ENCODE measurements at regions not wholly inside any gene's neighbourhood (a gene's known extent, or its start where the extent isn't known, plus 50 kb on each side); places are given as distances from the start of the nearest gene placed in this dataset.
"Not testable (repeated sequence)": the region's sequence is repeated elsewhere in the genome, so short reads cannot be mapped to it uniquely, and the experiment has no call there.

DNA sequence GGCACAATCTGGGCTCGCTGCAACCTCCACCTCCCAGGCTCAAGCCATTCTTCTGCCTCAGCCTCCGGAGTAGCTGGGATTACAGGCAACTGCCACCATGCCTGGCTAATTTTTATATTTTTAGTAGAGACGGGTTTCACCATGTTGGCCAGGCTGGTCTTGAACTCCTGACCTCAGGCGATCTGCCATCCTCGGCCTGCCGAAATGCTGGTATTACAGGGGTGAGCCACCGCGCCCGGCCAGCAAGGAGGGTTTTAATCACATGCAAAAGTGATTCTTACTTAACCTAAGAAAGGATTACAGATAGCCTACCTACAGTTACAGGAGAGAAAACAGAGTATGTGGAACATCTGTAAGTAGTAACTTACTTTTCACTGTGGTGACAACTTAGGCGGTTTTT, 163.4 kb downstream of the VGLL3 start:
- DNase-seq (ENCODE audit: low spot score); intact Hi-C loops (cut with micrococcal nuclease); H3K27me3 Mint-ChIP-seq (ENCODE audit: low read depth); H3K4me3 Mint-ChIP-seq (ENCODE audit: low read depth); H3K36me3 Mint-ChIP-seq (ENCODE audit: low read depth); H3K4me1 Mint-ChIP-seq (ENCODE audit: low read depth); H3K27ac Mint-ChIP-seq; H3K9me3 Mint-ChIP-seq: not testable (repeated sequence)

- no peak for DNase-seq (ENCODE audit: low spot score)
- Mint-ChIP-seq H3K9me3 (peaks cover 3% of the 10 kb centered on the region), H3K27me3 (ENCODE audit: low read depth) (no peaks in the 10 kb centered on the region), H3K4me1 (ENCODE audit: low read depth) (no peaks in the 10 kb centered on the region), H3K27ac (no peak overlapping the region), H3K36me3 (ENCODE audit: low read depth) (no peaks in the 10 kb centered on the region), H3K4me3 (ENCODE audit: low read depth) (no peak overlapping the region)
- intact Hi-C loops (cut with micrococcal nuclease) = no loop called here
Observed at GRCh38 chr3:86826292-86826691, 164.7 kb downstream of the VGLL3 start.

DNA sequence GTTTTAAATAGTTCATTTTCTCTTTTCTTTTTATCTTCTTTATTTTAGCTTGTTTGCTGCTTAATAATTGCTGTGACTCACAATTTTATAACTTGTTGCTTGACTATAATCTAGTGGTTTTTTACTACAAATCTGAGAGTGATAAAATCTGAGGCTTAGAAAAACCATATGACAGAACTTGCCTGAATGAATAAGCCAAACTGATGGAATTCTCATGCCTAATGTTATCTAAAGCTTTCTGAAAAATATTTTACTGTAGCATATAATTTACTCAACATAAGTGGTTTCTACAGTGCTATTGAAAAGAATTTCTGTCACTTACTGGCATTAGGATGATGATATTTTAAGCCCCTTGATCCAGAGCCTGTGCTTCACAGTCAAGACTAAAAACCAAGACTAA, 175.1 kb downstream of the VGLL3 start:
- no peak overlapping the region for H3K4me3 Mint-ChIP-seq (ENCODE audit: low read depth)
- intact Hi-C loops (cut with micrococcal nuclease) = no loop called here
- no peak for DNase-seq (ENCODE audit: low spot score)
- no peaks in the 10 kb centered on the region for H3K4me1 Mint-ChIP-seq (ENCODE audit: low read depth)
- no peaks in the 10 kb centered on the region for H3K27me3 Mint-ChIP-seq (ENCODE audit: low read depth)
- no peaks in the 10 kb centered on the region for H3K36me3 Mint-ChIP-seq (ENCODE audit: low read depth)
- H3K27ac Mint-ChIP-seq = no peak overlapping the region
- H3K9me3 Mint-ChIP-seq = peaks cover 3% of the 10 kb centered on the region

DNA sequence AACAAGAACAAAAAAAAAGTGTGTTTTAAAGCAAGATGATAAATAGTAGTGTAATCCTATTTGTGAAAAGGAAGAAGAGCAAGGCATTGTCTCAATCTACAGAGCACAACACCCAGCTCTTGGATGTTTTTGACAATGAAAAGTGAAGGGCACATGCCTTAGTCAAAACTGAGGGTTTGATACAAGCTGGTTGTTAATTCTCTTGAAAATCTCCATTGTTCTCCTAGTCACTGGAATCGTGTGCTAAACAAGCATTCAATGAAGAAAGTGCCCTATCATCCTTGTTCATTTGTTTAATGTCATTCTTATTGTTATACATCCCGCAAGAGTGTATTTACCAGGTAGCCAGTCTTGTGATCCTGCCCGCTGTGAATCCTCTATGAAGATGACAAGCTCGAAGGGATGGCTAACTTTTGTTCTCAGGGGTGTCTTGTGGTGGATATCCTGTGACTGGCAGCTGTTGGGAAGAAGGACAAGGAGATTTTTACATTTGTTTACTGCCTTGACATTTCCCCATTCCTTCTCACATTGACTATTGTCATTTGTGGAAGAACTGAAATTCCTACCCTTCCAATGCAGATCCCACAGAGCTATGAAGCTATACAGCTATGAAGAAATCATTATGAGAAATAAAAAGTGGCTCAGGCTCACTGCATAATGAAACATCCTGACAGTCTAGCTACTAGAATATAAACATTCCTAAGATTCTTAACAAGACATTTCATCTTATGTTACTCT, 175.9 kb downstream of the VGLL3 start:
- DNase-seq (ENCODE audit: low spot score) = no peak
- intact Hi-C loops (cut with micrococcal nuclease) = no loop called here
- H3K27ac Mint-ChIP-seq = no peak overlapping the region
- no peaks in the 10 kb centered on the region for H3K36me3 Mint-ChIP-seq (ENCODE audit: low read depth)
- no peaks in the 10 kb centered on the region for H3K27me3 Mint-ChIP-seq (ENCODE audit: low read depth)
- H3K4me1 Mint-ChIP-seq (ENCODE audit: low read depth) = no peaks in the 10 kb centered on the region
- peaks cover 3% of the 10 kb centered on the region for H3K9me3 Mint-ChIP-seq
- H3K4me3 Mint-ChIP-seq (ENCODE audit: low read depth) = no peak overlapping the region

- intact Hi-C loops (cut with micrococcal nuclease) = no loop called here
- H3K36me3 Mint-ChIP-seq (ENCODE audit: low read depth) = no peaks in the 10 kb centered on the region
- H3K4me1 Mint-ChIP-seq (ENCODE audit: low read depth) = no peaks in the 10 kb centered on the region
- no peak overlapping the region for H3K27ac Mint-ChIP-seq
- DNase-seq (ENCODE audit: low spot score) = no peak
- H3K9me3 Mint-ChIP-seq = peaks cover 3% of the 10 kb centered on the region
- no peak overlapping the region for H3K4me3 Mint-ChIP-seq (ENCODE audit: low read depth)
- H3K27me3 Mint-ChIP-seq (ENCODE audit: low read depth) = no peaks in the 10 kb centered on the region
Observed at GRCh38 chr3:86814321-86814720, 176.6 kb downstream of the VGLL3 start.

- Mint-ChIP-seq H3K27me3 (ENCODE audit: low read depth) (no peaks in the 10 kb centered on the region), H3K36me3 (ENCODE audit: low read depth) (no peaks in the 10 kb centered on the region), H3K4me3 (ENCODE audit: low read depth) (no peak overlapping the region), H3K4me1 (ENCODE audit: low read depth) (no peaks in the 10 kb centered on the region), H3K27ac (no peak overlapping the region), H3K9me3 (peaks cover 4% of the 10 kb centered on the region)
- DNase-seq (ENCODE audit: low spot score) = no peak
- intact Hi-C loops (cut with micrococcal nuclease) = no loop called here
Observed at GRCh38 chr3:86801921-86802320, 189.0 kb downstream of the VGLL3 start.

DNA sequence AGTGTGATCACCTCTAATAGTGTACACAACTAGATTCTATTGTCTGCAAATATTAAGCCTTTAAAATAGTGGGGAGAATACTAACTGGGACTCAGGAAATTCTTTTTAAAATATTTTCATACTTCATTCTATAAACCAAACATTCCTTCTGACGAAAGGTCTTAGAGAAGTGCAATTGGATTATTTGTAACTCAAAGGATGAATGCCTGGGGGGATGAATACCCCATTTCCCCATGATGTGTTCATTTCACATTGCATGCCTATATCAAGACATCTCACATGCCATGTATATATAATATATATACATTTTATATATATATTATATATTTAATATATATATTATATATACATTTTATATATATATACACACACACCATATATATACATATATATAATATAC, 189.9 kb downstream of the VGLL3 start:
- intact Hi-C loops (cut with micrococcal nuclease) = no loop called here
- Mint-ChIP-seq H3K27ac (no peak overlapping the region), H3K9me3 (peaks cover 4% of the 10 kb centered on the region)

GRCh38 chr3:86800116-86800515, 190.8 kb downstream of the VGLL3 start:
- intact Hi-C loops (cut with micrococcal nuclease) = no loop called here
- no peak overlapping the region for H3K27ac Mint-ChIP-seq
- H3K27me3 Mint-ChIP-seq (ENCODE audit: low read depth) = no peaks in the 10 kb centered on the region
- no peak overlapping the region for H3K4me3 Mint-ChIP-seq (ENCODE audit: low read depth)
- H3K36me3 Mint-ChIP-seq (ENCODE audit: low read depth) = no peaks in the 10 kb centered on the region
- no peaks in the 10 kb centered on the region for H3K9me3 Mint-ChIP-seq
- H3K4me1 Mint-ChIP-seq (ENCODE audit: low read depth) = no peaks in the 10 kb centered on the region
- no peak for DNase-seq (ENCODE audit: low spot score)

More for the DNA sequence above, 189.9 kb downstream of the VGLL3 start:
- H3K27me3 Mint-ChIP-seq (ENCODE audit: low read depth) = no peaks in the 10 kb centered on the region
- H3K4me3 Mint-ChIP-seq (ENCODE audit: low read depth) = no peak overlapping the region
- no peak for DNase-seq (ENCODE audit: low spot score)
- H3K4me1 Mint-ChIP-seq (ENCODE audit: low read depth) = no peaks in the 10 kb centered on the region
- no peaks in the 10 kb centered on the region for H3K36me3 Mint-ChIP-seq (ENCODE audit: low read depth)

GRCh38 chr3:86797946-86798345, 193.0 kb downstream of the VGLL3 start:
- Mint-ChIP-seq H3K4me3 (ENCODE audit: low read depth) (no peak overlapping the region), H3K4me1 (ENCODE audit: low read depth) (no peaks in the 10 kb centered on the region), H3K27ac (no peak overlapping the region), H3K9me3 (no peaks in the 10 kb centered on the region), H3K27me3 (ENCODE audit: low read depth) (no peaks in the 10 kb centered on the region), H3K36me3 (ENCODE audit: low read depth) (no peaks in the 10 kb centered on the region)
- no peak for DNase-seq (ENCODE audit: low spot score)
- intact Hi-C loops (cut with micrococcal nuclease) = no loop called here

DNA sequence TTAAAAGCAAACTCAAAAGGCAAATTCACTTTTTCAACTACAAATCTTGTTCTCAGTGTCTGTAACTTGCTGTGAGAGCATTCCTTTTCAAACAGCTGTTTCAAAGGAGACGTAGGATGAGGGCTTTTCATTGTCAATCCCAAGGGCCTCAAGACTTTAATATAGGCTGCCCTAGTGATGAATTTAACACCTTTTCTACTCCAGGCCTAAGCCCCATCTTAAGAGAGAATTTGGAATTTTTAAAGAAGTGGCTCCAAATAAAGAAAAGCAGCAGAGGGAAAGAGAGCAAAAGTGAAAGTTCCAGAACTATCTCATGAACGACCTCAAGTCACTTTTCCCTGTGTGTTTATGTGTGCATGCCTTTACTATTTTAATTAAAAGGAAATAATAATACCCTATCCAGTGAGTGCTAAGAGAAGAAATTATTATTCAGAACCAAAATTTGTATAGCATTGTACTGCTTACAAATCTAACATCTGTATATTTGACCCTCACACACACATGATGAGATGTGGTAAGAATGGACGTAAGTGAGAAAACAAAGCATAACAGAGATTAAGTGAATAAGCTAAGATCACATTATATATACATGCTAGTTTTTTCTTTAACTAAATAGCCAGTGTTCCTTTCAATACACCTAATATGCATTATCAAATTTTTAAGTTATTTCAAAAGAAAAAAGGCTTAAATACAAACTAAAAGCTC, 196.4 kb downstream of the VGLL3 start:
- Mint-ChIP-seq H3K27ac (no peak overlapping the region), H3K27me3 (ENCODE audit: low read depth) (no peaks in the 10 kb centered on the region), H3K4me3 (ENCODE audit: low read depth) (no peak overlapping the region), H3K36me3 (ENCODE audit: low read depth) (no peaks in the 10 kb centered on the region), H3K4me1 (ENCODE audit: low read depth) (no peaks in the 10 kb centered on the region), H3K9me3 (no peaks in the 10 kb centered on the region)
- intact Hi-C loops (cut with micrococcal nuclease) = no loop called here
- no peak for DNase-seq (ENCODE audit: low spot score)

GRCh38 chr3:86793786-86794185, 197.2 kb downstream of the VGLL3 start:
- H3K4me3 Mint-ChIP-seq (ENCODE audit: low read depth) = no peak overlapping the region
- no peaks in the 10 kb centered on the region for H3K4me1 Mint-ChIP-seq (ENCODE audit: low read depth)
- H3K36me3 Mint-ChIP-seq (ENCODE audit: low read depth) = no peaks in the 10 kb centered on the region
- intact Hi-C loops (cut with micrococcal nuclease) = no loop called here
- no peaks in the 10 kb centered on the region for H3K9me3 Mint-ChIP-seq
- no peak overlapping the region for H3K27ac Mint-ChIP-seq
- H3K27me3 Mint-ChIP-seq (ENCODE audit: low read depth) = no peaks in the 10 kb centered on the region
- no peak for DNase-seq (ENCODE audit: low spot score)

DNA sequence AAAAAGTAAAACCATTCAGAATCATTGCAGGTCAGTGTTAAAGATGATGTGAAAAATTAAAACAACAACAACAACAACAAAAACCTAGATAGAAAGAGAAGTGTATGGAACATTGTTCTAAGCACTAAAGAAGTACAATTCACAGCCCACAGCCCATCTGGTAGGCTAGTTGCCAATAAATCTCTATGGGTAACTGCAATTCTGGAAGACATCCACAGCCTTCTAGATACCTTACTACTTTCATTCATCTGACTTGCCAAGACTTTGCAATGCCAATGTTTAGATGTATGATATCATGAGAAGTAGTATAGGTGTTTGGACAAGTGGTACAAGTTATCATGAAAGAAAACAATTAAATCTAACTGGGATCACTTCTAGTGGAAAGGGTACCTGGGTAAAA, 198.6 kb downstream of the VGLL3 start:
- no peak overlapping the region for H3K27ac Mint-ChIP-seq
- no peaks in the 10 kb centered on the region for H3K4me1 Mint-ChIP-seq (ENCODE audit: low read depth)
- intact Hi-C loops (cut with micrococcal nuclease) = no loop called here
- no peak overlapping the region for H3K4me3 Mint-ChIP-seq (ENCODE audit: low read depth)
- no peaks in the 10 kb centered on the region for H3K27me3 Mint-ChIP-seq (ENCODE audit: low read depth)
- DNase-seq (ENCODE audit: low spot score) = no peak
- no peaks in the 10 kb centered on the region for H3K36me3 Mint-ChIP-seq (ENCODE audit: low read depth)
- no peaks in the 10 kb centered on the region for H3K9me3 Mint-ChIP-seq

DNA sequence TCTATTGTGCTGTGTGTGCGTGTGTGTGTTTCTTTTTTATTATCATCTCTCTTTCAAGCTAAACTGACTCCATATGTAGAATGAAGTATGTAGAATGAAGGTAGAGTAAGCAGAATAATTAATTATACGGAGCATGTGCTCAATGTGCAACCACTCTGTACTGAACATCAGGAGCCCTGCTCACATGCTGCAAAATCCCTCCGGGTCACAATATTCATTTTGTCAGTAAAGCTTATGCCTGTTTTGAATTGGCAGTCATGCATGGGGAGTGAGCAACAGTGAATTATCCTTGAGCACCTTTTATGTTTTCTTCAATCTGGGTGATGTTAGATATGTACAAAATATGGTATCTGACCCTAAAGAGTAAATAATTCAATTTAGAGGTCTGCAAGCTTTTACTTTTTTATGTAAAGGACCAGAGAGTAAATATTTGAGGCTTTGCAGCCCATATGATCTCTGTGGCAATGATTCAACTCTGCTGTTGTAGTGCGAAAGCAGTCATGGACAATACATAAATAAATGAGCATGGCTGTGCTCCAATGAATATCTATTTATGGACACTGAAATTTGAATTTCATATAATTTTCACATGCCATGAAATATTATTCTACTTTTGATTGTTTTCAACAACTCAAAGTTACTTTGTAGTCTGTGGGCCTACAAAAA, 199.9 kb downstream of the VGLL3 start:
- Mint-ChIP-seq H3K27ac (no peak overlapping the region), H3K36me3 (ENCODE audit: low read depth) (no peaks in the 10 kb centered on the region), H3K9me3 (no peaks in the 10 kb centered on the region), H3K4me3 (ENCODE audit: low read depth) (no peak overlapping the region), H3K4me1 (ENCODE audit: low read depth) (no peaks in the 10 kb centered on the region), H3K27me3 (ENCODE audit: low read depth) (no peaks in the 10 kb centered on the region)
- intact Hi-C loops (cut with micrococcal nuclease) = no loop called here
- no peak for DNase-seq (ENCODE audit: low spot score)

Measured in activated T-helper 2 cell treated with anti-CD3 and anti-CD28 coated beads, Interferon-gamma antibody, Interleukin-2, Interleukin-4, amounts not matched to agents 10 μg/mL and 5 μg/mL and 100 μg/mL, durations not matched to agents 14 hours and 24 hours and 36 hours (primary cell).